ENCODE measurements at regions not wholly inside any gene's neighbourhood (a gene's known extent, or its start where the extent isn't known, plus 50 kb on each side); places are given as distances from the start of the nearest gene placed in this dataset.
"Not testable (repeated sequence)": the region's sequence is repeated elsewhere in the genome, so short reads cannot be mapped to it uniquely, and the experiment has no call there.

DNA sequence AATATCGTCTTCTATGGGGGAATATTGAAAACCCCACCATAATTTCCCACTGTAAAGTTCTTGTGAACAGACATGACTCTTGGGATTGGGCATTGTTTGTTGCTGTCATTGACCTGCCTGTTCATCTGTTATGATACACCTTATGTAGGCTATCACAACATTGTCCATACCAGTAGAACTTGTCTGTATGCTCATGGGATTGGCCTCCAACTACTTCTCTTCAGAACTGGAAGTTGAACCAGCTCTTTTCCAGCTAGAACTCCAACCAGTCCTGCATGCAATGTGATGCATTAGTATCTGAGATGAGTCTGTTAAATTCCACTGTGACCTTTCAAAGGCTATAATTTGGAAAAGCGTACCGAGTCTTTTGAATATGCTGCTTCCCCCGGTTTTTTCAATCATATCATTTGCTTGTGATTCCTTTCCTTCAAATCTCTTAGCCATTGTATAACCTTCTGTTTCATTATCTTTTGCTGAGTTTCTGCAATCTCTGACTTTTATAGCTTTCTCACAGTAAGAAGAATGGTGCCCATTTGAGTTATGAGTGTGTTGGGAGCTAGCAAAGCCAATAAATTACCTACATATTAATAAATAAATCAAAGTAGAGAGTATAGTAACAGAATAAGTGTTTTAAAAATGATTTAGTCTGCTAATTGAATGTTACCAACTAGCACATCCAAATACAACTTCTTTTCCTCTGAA, 101.9 kb downstream of the PLK2 start:
- DNase-seq (ENCODE audit: low spot score): no peak

DNA sequence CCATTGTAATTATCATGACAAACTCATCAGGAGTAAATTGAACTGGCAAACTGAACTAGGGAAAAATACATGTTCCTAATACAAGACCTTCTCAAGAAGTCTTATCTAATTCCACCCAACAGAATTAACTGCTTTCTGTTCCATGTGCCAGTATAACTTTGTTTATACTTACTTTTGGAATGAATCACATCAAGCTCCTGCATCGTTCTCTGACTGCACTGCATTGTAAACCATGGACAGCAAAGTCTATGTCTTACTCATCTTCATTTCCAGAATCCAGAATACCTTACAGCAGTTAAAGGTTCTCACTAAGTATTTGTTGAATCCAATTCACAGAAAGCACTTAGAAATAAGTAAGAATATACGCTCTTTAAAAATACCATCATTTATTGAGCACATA, 102.8 kb downstream of the PLK2 start:
- no peak for DNase-seq (ENCODE audit: low spot score)

DNA sequence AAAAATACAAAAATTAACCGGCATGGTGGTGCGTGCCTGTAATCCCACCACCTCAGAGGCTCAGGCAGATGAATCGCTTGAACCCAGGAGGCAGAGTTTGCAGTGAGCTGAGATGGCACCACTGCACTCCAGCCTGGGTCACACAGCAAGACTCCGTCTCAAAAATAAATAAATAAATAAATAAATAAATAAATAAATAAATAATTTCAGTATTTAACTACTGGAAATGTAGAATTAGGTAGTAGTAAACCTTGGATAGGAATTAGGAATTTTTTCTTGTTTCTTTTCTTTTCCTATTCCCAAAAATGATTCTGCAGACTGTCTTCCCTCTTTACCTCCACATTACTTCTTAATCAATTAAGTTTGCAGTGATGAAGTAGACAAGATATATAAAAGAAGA, 103.2 kb downstream of the PLK2 start:
- no peak for DNase-seq (ENCODE audit: low spot score)

DNA sequence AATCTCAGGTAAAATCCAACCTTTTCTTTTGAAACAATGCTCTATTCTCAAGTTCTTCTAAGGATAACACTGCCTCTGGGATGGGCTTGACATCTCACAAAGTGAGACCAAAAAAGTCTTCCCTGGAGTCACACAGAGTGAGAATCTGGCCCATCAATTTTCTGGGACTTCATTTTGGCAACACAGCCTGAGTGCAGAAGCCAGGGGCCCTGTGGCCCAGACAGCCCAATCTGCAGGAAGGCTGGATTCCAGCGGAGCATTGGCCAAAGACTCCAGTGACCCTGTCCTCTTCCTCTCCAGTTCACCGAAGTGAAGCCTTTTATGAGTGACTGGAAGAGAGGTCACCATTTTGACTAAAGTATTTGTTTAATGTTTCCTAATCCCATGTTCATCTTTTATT, 105.1 kb downstream of the PLK2 start:
- DNase-seq (ENCODE audit: low spot score): no peak

DNA sequence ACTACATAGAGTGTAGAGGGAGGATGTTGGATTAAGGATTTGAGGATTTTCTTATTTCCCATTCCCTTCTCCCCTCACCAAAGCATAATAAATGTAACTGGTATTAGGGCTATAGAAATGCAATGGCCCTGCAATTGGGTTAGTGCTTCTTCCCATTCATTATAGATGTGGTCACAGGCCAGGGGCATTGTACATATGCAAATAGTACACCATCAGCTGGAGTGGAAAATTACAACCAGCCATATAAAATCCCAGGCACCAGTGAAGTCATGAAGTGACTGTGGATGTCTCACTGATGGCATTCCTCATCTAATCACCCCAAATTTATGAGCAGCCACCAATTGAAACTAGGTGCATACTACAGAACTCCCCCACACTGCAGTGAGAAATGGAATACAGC, 105.9 kb downstream of the PLK2 start:
- DNase-seq (ENCODE audit: low spot score): no peak

DNA sequence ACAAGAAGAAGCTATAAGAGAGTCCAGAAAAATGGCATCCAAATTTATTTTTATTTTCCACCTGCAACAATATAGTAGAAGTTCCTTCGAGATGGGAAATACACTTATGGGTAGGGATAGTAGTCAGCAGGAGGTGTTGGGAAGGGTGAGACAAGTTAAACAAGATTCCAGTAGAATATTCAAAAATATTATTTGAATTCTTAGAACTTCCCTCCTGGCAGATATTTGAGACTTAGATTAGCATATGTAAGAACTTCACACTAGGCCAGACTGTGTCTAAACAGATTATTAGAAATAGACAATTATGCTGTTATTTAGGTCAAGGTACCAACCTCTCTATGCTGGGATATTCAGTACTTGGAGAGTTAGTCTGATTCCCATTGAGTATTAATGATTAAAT, 108.7 kb downstream of the PLK2 start:
- DNase-seq (ENCODE audit: low spot score): no peak

DNA sequence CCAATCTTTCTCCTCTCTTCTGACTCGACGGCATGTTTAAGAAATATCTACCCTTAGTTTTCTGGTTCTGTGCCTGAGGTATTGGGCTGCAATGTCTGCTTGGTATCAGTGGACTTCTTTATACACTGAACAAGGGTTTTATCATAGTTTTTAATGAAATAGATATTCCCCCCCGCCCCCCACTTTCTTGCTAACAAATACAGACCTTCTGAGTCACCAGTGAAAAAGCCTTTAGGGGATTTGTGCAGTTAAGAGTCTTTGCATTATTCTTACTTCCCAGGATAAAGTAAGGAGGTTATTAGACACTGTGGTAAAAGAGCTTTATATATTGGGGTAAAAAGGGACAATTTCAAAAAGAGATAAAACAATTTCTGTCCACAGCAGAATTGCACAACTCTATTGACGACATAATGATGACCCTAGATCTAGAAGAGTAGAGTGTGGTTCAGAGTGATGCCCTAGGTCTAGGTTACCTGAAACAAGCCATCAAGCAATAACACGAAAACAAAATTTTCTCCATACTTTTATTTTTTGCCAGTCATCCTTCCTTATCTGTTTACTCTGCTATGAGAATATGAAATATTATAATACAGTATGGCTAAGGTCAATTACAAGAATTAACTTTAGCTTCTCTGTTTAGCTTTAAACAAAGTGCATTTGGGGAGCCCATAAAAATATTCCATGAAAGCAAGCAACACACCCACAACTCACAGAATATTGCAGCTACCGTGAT, 110.7 kb downstream of the PLK2 start:
- DNase-seq (ENCODE audit: low spot score): no peak

DNA sequence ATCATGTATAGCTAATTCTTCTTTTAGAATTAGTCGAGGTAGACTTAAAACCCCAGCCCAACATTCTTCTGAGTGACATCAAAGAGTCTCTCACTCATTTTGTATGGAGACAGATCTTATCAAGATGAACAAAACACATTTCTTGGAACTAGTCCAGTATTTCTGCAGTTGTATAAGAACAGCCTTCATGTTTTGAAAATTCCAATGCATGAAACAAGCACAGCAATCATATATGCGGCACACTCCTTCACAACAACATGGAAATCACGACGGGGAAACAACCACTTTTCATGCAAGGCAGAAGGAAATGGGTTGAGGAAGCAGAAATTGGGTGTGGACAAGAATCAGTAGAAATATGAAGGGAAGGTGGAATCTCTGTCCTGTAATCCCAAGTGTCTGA, 113.8 kb downstream of the PLK2 start:
- DNase-seq (ENCODE audit: low spot score): no peak

DNA sequence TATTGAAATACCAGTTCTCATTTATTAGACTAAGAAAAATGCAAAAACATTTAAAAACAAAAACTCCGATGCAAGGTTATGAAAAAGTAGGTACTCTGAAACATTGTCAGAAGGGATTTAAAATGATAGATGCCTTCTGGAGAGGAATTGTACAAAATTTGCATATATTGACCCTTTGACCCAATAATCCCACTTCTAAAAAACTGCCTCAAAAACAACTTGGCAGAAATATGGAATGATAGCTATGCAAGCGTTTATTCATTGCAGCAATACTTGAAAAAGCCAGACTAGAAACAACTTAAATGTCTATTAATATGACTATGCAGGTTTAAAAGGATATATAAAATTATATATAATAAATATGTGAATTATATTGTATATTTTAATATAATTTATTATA, 118.4 kb downstream of the PLK2 start:
- no peak for DNase-seq (ENCODE audit: low spot score)

DNA sequence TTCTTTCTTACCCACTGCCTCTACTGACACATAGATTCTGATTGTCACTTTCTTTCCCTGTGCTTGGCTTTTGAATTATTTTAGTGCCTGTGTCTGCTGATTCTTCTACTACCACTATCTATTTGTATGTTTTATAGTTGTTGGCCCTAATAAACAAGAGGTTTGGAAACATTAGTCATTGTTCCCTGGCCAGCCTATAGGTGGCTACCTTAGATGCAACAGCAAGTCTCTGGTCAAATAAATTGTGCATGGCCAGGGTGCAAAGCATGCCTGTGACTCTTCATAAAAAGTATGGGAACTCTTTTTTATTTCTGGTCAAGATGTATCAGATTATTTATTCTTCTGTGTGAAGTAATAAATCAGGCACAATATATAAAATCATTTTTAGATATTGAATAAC, 124.4 kb downstream of the PLK2 start:
- DNase-seq (ENCODE audit: low spot score): no peak

DNA sequence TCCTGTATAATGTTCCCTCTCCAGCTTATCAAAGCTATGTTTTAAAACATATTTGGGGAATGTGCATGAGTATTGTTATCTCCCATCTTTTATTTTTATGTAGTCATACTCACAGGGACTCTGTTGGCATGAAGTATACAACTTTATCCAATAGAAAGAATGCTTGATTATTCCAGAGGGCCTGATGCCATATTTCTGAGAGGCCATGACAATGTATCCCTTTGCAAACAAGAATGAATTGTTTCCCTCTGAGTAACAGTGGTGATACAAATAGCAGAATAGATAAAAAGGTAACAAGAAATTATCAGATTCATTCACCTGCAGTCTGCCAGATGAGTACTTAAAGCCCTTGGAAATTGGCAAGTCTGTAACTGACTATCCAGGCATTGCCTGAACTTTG, 125.9 kb downstream of the PLK2 start:
- no peak for DNase-seq (ENCODE audit: low spot score)

DNA sequence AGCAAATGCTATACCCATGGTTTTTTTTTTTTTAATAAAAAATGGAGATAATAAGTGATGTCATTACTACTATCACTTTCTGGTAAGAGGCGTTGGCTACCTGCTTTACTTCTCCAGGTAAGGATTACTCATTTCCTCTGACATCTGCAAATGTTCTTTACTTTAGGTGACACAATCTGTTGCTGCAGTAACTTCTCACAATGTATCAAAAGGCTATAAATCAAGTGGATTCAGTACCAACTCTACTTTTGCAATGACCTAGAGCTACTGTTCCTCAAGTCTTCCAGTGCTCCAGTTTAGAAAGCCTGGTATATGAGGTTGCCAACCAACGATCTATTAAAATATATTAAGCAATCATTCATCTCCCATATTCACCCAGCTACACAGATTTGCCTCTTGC, 129.1 kb downstream of the PLK2 start:
- no peak for DNase-seq (ENCODE audit: low spot score)

DNA sequence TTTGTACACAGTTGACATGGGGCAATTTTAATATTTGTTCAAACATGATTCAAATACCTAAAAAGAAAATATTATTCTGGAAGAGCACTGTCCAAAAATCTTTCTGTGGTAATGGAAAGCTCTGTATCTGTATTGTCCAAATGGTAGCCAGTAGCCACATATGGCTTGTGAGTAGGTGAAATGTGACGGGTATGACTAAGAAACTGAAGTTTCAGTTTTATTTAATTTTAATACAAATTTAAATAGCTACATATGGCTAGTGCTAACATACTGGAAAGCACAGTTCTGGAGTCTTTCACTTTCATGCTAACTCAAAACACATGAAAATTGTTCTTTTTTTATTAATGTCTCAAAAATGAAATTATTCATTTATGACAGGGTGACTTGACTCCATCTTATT, 132.6 kb downstream of the PLK2 start:
- no peak for DNase-seq (ENCODE audit: low spot score)

DNA sequence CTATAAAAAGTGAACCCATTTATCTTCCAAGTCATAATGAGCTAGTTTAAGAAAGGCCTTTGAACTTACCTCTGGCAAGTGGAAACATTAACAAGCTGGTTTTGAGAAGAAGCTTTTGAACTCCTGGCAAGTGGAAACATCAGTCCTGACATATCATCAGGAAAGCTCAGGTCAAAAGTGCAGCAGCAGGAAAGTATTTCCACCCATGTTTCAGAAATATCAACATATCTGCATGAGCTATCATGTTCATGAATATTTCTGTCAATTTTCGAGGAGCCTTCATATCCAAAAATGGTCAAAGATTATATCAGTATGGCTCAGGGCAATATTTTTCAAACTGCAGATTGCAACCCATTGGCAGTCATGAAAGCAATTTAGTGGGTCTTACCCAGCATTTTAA, 133.9 kb downstream of the PLK2 start:
- no peak for DNase-seq (ENCODE audit: low spot score)

DNA sequence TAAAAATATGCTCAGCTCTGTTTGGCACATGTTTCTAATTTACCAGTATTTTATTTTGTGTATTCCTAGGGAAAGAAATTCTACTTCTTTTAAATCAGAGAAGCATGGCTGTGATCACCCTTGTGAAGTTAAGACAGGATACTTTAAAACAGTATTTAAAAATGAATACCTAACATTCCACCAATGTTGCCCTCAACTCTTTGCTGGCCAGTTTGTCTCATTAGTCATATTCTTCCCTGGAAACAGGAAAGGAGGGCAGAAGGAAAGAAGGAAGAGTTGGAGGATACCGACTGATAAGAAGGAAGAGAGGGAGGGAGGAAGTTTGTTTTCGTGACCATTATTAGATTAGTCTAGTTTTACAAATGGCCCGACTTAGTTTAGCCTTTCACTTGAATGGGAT, 137.4 kb downstream of the PLK2 start:
- DNase-seq (ENCODE audit: low spot score): no peak

DNA sequence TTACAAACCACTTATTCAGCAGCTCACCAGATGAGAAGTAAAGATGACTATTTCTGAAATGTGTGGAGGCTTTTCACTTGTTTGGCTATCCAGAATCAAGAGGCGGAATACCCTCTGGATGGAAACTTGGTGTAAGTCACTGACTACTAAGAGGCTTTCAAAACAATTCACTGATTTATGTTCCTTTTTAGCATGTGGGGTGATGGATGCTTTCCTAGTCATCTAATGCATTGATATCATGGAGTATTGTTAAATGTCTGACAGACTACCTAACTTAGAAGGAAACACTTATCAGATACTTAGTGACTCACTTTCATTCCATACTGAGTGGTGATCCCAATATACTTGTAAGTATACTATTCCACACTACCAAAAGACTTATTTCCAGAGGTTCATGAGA, 141.4 kb downstream of the PLK2 start:
- DNase-seq (ENCODE audit: low spot score): no peak

DNA sequence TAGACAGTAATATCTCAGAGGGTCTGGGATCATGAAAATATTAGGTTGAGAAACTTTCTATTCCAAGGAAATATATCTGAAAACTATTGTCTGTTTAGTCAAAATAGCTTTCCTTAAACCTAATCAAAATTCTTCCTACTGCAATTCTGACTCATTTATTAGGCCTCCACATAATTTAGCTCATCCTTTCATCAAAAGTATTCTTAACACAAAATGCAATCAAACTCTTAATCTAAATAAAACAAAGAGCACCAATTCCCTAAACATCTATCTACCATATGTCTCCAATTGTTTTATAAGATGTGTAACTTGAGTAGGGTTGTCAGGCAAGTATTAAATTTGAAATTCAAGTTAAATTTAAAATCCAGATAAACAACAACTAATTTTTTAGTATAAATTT, 142.1 kb downstream of the PLK2 start:
- no peak for DNase-seq (ENCODE audit: low spot score)

DNA sequence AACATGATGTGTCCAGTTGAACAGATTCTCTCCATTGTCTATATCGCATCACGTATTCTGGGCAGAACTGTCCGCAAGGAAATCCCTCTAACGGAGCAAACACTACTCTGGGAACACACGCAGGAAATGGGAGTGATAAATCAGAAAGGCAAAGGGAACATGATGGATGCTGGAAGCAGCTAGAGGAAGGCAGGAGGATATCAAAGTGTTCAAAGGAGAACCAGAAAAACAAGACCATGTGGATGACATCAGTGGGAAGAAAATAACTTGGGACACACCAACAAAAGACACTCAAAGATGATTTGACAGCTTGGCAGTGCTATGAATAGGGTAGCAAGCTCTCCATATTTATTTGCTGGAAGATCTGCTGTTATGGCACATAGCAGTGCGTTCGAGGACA, 142.9 kb downstream of the PLK2 start:
- no peak for DNase-seq (ENCODE audit: low spot score)

DNA sequence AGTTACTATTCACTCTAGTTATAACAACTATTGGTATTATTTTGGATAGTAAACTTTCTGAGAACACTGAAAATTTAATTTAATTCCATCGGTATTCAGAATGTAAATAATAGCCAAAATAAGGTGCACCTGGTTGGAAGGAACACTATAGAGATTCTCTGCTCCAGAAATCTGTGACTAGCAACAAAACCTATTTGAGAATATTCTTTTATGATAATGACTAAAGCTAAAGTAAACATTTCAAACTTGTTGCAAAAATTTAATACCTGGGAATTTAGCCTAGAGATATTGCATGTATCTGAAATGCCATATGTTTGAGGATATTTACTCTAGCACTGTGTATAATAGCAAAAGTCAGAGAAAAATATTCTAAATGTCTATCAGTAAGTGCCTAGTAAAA, 144.1 kb downstream of the PLK2 start:
- no peak for DNase-seq (ENCODE audit: low spot score)

DNA sequence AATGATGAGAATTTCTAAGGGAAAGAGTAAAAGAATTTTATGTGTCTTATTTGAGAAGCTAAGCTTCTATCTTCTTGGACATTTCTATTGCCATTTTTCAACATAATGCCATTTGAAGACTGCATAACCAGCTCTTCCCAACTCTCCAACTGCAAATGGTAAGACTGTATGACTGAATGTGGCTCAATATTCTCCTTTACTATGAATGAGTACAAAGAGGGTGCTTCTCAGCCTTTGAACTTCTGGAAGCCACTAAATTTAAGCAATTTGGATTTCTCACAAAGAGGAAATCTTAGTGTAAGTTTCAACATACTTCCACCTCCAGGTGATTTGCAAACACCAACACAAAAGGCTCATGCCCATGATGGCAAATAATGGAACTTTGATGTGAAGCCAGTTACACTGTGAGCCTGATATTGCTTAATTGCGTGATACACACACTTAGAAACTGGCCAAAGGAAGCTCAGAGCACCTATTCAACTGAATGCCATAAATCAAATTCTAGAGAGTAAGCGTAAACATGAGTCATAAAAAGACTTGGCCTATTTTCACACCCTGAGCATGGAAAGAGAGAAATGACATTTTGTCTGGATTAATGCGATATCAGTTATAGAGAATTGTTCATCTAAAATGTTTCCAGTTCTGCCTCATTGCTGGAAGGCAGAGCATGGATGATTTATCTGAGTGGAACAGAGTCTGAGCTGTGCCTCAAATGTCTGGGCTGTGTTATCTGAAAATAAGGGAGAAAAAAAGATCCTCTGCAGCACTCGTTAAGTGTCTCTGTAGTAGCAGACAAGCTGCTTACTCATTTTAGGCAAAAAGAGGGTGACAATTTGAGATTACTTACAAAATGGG, 145.3 kb downstream of the PLK2 start:
- no peak for DNase-seq (ENCODE audit: low spot score)

DNA sequence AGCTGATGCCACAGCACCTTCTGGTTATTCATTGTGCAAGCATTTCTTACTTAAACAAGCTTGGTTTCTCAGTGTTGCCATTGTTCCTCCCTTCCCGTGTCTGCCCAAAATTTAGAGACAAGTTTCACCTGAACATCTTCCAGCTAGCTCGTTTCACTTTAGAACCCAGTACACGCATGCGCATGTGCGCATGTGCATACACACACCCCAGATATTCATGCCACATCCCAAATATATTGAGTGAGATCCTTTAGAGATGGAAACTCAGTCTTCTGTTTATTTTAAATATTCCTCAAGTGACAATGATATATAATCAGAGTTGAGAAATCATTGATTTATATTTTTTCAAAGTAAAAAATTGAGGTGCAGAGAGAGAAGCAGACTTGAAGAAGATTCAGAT, 147.6 kb downstream of the PLK2 start:
- no peak for DNase-seq (ENCODE audit: low spot score)

DNA sequence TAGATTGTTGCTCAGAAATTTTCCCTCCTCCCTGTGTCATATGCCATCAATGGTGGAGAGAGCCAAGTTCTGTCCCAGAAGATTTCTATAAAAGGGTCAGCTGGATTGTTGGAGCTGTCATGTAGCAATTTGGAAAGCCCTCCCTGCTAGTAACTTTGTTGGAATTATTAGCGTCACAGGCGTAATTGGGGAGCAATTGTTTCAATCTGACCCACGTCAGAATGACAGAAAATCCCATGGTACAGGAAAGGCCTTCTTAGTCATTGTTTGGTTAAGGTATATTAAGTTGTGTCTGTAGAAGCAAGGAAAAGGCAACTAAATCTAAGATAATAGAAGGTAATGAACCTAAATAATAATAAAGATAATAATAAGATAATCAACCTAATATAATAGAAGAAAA, 148.4 kb downstream of the PLK2 start:
- no peak for DNase-seq (ENCODE audit: low spot score)

DNA sequence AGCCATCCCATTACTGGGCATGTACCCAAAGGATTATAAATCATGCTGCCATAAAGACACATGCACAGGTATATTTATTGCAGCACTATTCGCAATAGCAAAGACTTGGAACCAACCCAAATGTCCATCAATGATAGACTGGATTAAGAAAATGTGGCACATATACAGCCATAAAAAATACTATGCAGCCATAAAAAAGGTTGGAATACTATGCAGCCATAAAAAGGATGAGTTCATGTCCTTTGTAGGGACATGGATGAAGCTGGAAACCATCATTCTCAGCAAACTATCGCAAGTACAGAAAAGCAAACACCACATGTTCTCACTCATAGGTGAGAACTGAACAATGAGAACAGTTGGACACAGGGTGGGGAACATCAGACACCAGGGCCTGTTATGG, 151.5 kb downstream of the PLK2 start:
- DNase-seq (ENCODE audit: low spot score): not testable (repeated sequence)
